GM23338 (cell line): ENCODE measurements at regions not wholly inside any gene's neighbourhood (a gene's known extent, or its start where the extent isn't known, plus 50 kb on each side); places are given as distances from the start of the nearest gene placed in this dataset.

Experiments
- ATAC-seq: fragments of 200-7000 bp; cut with Tn5 transposase; 3 replicates; pipeline ENCODE4 v1.9.1; 2020
- DNase-seq: peaks from one replicate; pipeline ENCODE4 v3.0.0-alpha.2; 2015; ENCODE audit warnings: low spot score
- H2AFZ ChIP-seq: fragments of 200-600 bp; sonication (generic); 2 replicates; pipeline ENCODE4 v1.8.0; 2016; ENCODE audit warnings: antibody characterized with exemption, mild to moderate bottlenecking, moderate library complexity
- H3F3A ChIP-seq: fragments of 200-600 bp; sonication (generic); replicated peaks from 2 replicates; pipeline ENCODE4 v1.8.0; 2017; ENCODE audit warnings: antibody characterized with exemption, mixed run types, low read depth
- H3K27ac ChIP-seq: fragments of 200-600 bp; sonication (generic); 2 replicates; pipeline ENCODE4 v1.6.1; 2016; ENCODE audit warnings: low read depth
- H3K27me3 ChIP-seq: fragments of 200-600 bp; sonication (generic); 2 replicates; pipeline ENCODE4 v1.8.0; 2016; ENCODE audit warnings: mild to moderate bottlenecking, mixed run types, moderate library complexity; ENCODE audit not compliant: insufficient read depth
- H3K36me3 ChIP-seq: fragments of 200-600 bp; sonication (generic); 2 replicates; pipeline ENCODE4 v1.8.0; 2016; ENCODE audit warnings: mild to moderate bottlenecking; ENCODE audit not compliant: insufficient read depth
- H3K4me1 ChIP-seq: fragments of 200-600 bp; sonication (generic); 2 replicates; pipeline ENCODE4 v1.8.0; 2016; ENCODE audit warnings: mild to moderate bottlenecking, moderate library complexity; ENCODE audit not compliant: insufficient read depth
- H3K4me2 ChIP-seq: fragments of 200-600 bp; sonication (generic); 2 replicates; pipeline ENCODE4 v1.7.1; 2017; ENCODE audit warnings: mixed run types
- H3K4me3 ChIP-seq: fragments of 200-600 bp; sonication (generic); 2 replicates; pipeline ENCODE4 v1.6.1; 2016; ENCODE audit warnings: mixed run types
- H3K79me2 ChIP-seq: fragments of 200-600 bp; sonication (generic); replicated peaks from 2 replicates; pipeline ENCODE4 v1.8.0; 2017; ENCODE audit warnings: mild to moderate bottlenecking; ENCODE audit not compliant: insufficient read depth
- H3K9me2 ChIP-seq: fragments of 200-600 bp; sonication (generic); 2 replicates; pipeline ENCODE4 v1.8.0; 2017; ENCODE audit not compliant: insufficient read depth
- H4K20me1 ChIP-seq: fragments of 200-600 bp; sonication (generic); replicated peaks from 2 replicates; pipeline ENCODE4 v1.8.0; 2017; ENCODE audit warnings: mild to moderate bottlenecking; ENCODE audit not compliant: insufficient read depth
- H3K27ac Mint-ChIP-seq: 2 replicates; pipeline ENCODE4 v1.8.0; 2020; ENCODE audit warnings: inconsistent platforms, mild to moderate bottlenecking, moderate library complexity, mixed read lengths
- H3K27me3 Mint-ChIP-seq: 3 replicates; pipeline ENCODE4 v1.8.0; 2022; ENCODE audit warnings: low read depth, mild to moderate bottlenecking, moderate library complexity, mixed read lengths, inconsistent platforms; ENCODE audit not compliant: insufficient read depth, poor library complexity
- H3K36me3 Mint-ChIP-seq: 3 replicates; pipeline ENCODE4 v1.8.0; 2021; ENCODE audit warnings: low read depth, mild to moderate bottlenecking, inconsistent platforms, moderate library complexity, mixed read lengths
- H3K4me1 Mint-ChIP-seq: 3 replicates; pipeline ENCODE4 v1.8.0; 2020; ENCODE audit warnings: mild to moderate bottlenecking, inconsistent platforms, mixed read lengths
- H3K4me3 Mint-ChIP-seq: 3 replicates; pipeline ENCODE4 v1.8.0; 2021; ENCODE audit warnings: moderate library complexity, mild to moderate bottlenecking, inconsistent platforms, mixed read lengths
- H3K9me3 Mint-ChIP-seq: 3 replicates; pipeline ENCODE4 v1.8.0; 2020; ENCODE audit warnings: moderate library complexity, mild to moderate bottlenecking, inconsistent platforms, mixed read lengths
- CREB1 ChIP-seq: fragments of 250-450 bp; sonication (Bioruptor Pico); IDR thresholded peaks from 2 replicates; pipeline ENCODE4 v1.5.0; 2020; ENCODE audit warnings: low read depth, mild to moderate bottlenecking, moderate library complexity
- EZH2phosphoT487 ChIP-seq: fragments of 200-600 bp; sonication (generic); IDR thresholded peaks from one replicate; pipeline ENCODE4 v1.8.1; 2018; ENCODE audit warnings: antibody characterized with exemption; ENCODE audit not compliant: unreplicated experiment
- JUNB ChIP-seq: IDR thresholded peaks from one replicate; pipeline ENCODE4 v1.6.1; 2016; ENCODE audit warnings: antibody characterized with exemption; ENCODE audit not compliant: unreplicated experiment
- NANOG ChIP-seq: IDR thresholded peaks from 2 replicates; pipeline ENCODE4 v1.6.1; 2016; ENCODE audit warnings: antibody characterized with exemption, borderline replicate concordance
- POLR2AphosphoS5 ChIP-seq: IDR thresholded peaks from 2 replicates; pipeline ENCODE4 v1.6.1; 2016; ENCODE audit warnings: antibody characterized with exemption, low read depth
- STAT1 ChIP-seq: IDR thresholded peaks from one replicate; pipeline ENCODE4 v1.6.1; 2016; ENCODE audit warnings: antibody characterized with exemption; ENCODE audit not compliant: unreplicated experiment
- ZNF114 ChIP-seq: fragments of 250-450 bp; sonication (Bioruptor Pico); IDR thresholded peaks from 2 replicates; pipeline ENCODE4 v1.5.0; 2020; ENCODE audit warnings: mild to moderate bottlenecking, moderate library complexity
- ZNF331 ChIP-seq: fragments of 250-450 bp; sonication (Bioruptor Pico); IDR thresholded peaks from 2 replicates; pipeline ENCODE4 v1.5.0; 2020; ENCODE audit warnings: low read depth, mild to moderate bottlenecking, moderate library complexity
- TF ChIP-seq, protein P1 (sequence below), 2 experiments: fragments of 200-600 bp in 1 of 2; sonication (generic) in 1 of 2; conservative IDR thresholded peaks; 2 replicates each; pipeline versions ENCODE4 v1.5.1 to v1.6.1; 2016 to 2017; ENCODE audit warnings: antibody characterized with exemption in 2 of 2, low read depth in 2 of 2, mild to moderate bottlenecking in 2 of 2, moderate library complexity in 1 of 2
- TF ChIP-seq, protein P2 (sequence below): fragments of 250-450 bp; sonication (Bioruptor Pico); IDR thresholded peaks from 2 replicates; pipeline ENCODE4 v1.5.0; 2020; ENCODE audit warnings: mild to moderate bottlenecking, moderate library complexity
- TF ChIP-seq, protein P3 (sequence below): IDR thresholded peaks from 2 replicates; pipeline ENCODE4 v1.6.1; 2016; ENCODE audit warnings: antibody characterized with exemption
- TF ChIP-seq, protein P4 (sequence below): IDR thresholded peaks from one replicate; pipeline ENCODE4 v1.6.1; 2018; ENCODE audit warnings: antibody characterized with exemption; ENCODE audit not compliant: unreplicated experiment

DNA sequence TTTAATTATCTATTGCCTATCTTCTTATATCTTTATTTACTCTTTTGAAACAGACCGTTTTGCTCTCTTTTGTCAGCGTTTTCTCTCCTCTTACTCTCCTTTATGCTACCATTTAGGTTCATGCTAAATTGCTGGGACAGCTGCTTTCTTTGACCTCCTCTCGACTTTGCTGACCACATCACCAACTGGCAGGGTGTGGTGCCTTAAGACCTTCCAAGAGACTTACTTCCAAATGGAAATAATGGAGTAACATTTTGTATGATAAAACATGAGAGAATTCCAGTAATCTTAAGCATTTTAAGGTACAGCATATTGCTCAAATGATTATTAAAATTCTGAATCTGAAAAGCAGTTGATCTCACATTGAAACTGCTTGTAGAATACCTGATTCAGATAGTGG lies 71.5 kb upstream of the MEF2C start:
- H3K9me2 ChIP-seq, result no peaks in the 10 kb centered on the region
- no peaks in the 10 kb centered on the region for H3K79me2 ChIP-seq
- Mint-ChIP-seq H3K27ac (no peak overlapping the region), H3K4me1 (peaks cover 30% of the 10 kb centered on the region), H3K9me3 (no peaks in the 10 kb centered on the region), H3K27me3 (peaks cover 2% of the 10 kb centered on the region), H3K4me3 (no peak overlapping the region), H3K36me3 (no peaks in the 10 kb centered on the region)
- no peaks in the 10 kb centered on the region for H3F3A ChIP-seq
- H3K27me3 ChIP-seq, result no peaks in the 10 kb centered on the region
- H3K4me2 ChIP-seq, result peak overlapping the region; percentile 39; the same call in 1 of the 2 replicates
- H3K4me1 ChIP-seq, result peaks cover 25% of the 10 kb centered on the region
- ATAC-seq (no peak; the same call in 2 of the 3 replicates), DNase-seq (no peak)
- no peak overlapping the region for H3K4me3 ChIP-seq
- H3K36me3 ChIP-seq, result no peaks in the 10 kb centered on the region
- H2AFZ ChIP-seq, result no peak overlapping the region
- H3K27ac ChIP-seq, result no peak overlapping the region
- H4K20me1 ChIP-seq, result no peaks in the 10 kb centered on the region
- TF ChIP-seq, protein P1, sequence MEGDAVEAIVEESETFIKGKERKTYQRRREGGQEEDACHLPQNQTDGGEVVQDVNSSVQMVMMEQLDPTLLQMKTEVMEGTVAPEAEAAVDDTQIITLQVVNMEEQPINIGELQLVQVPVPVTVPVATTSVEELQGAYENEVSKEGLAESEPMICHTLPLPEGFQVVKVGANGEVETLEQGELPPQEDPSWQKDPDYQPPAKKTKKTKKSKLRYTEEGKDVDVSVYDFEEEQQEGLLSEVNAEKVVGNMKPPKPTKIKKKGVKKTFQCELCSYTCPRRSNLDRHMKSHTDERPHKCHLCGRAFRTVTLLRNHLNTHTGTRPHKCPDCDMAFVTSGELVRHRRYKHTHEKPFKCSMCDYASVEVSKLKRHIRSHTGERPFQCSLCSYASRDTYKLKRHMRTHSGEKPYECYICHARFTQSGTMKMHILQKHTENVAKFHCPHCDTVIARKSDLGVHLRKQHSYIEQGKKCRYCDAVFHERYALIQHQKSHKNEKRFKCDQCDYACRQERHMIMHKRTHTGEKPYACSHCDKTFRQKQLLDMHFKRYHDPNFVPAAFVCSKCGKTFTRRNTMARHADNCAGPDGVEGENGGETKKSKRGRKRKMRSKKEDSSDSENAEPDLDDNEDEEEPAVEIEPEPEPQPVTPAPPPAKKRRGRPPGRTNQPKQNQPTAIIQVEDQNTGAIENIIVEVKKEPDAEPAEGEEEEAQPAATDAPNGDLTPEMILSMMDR (conservative IDR thresholded peaks at IDR 0.05; ENCODE audit: low read depth in 2 of 2), result no peak
- no peak for TF ChIP-seq ZNF331 (CRISPR knock-in tag)
- no peak for TF ChIP-seq EZH2phosphoT487
- no peak for TF ChIP-seq STAT1
- TF ChIP-seq CREB1 (CRISPR knock-in tag), result no peak
- TF ChIP-seq, protein P2, sequence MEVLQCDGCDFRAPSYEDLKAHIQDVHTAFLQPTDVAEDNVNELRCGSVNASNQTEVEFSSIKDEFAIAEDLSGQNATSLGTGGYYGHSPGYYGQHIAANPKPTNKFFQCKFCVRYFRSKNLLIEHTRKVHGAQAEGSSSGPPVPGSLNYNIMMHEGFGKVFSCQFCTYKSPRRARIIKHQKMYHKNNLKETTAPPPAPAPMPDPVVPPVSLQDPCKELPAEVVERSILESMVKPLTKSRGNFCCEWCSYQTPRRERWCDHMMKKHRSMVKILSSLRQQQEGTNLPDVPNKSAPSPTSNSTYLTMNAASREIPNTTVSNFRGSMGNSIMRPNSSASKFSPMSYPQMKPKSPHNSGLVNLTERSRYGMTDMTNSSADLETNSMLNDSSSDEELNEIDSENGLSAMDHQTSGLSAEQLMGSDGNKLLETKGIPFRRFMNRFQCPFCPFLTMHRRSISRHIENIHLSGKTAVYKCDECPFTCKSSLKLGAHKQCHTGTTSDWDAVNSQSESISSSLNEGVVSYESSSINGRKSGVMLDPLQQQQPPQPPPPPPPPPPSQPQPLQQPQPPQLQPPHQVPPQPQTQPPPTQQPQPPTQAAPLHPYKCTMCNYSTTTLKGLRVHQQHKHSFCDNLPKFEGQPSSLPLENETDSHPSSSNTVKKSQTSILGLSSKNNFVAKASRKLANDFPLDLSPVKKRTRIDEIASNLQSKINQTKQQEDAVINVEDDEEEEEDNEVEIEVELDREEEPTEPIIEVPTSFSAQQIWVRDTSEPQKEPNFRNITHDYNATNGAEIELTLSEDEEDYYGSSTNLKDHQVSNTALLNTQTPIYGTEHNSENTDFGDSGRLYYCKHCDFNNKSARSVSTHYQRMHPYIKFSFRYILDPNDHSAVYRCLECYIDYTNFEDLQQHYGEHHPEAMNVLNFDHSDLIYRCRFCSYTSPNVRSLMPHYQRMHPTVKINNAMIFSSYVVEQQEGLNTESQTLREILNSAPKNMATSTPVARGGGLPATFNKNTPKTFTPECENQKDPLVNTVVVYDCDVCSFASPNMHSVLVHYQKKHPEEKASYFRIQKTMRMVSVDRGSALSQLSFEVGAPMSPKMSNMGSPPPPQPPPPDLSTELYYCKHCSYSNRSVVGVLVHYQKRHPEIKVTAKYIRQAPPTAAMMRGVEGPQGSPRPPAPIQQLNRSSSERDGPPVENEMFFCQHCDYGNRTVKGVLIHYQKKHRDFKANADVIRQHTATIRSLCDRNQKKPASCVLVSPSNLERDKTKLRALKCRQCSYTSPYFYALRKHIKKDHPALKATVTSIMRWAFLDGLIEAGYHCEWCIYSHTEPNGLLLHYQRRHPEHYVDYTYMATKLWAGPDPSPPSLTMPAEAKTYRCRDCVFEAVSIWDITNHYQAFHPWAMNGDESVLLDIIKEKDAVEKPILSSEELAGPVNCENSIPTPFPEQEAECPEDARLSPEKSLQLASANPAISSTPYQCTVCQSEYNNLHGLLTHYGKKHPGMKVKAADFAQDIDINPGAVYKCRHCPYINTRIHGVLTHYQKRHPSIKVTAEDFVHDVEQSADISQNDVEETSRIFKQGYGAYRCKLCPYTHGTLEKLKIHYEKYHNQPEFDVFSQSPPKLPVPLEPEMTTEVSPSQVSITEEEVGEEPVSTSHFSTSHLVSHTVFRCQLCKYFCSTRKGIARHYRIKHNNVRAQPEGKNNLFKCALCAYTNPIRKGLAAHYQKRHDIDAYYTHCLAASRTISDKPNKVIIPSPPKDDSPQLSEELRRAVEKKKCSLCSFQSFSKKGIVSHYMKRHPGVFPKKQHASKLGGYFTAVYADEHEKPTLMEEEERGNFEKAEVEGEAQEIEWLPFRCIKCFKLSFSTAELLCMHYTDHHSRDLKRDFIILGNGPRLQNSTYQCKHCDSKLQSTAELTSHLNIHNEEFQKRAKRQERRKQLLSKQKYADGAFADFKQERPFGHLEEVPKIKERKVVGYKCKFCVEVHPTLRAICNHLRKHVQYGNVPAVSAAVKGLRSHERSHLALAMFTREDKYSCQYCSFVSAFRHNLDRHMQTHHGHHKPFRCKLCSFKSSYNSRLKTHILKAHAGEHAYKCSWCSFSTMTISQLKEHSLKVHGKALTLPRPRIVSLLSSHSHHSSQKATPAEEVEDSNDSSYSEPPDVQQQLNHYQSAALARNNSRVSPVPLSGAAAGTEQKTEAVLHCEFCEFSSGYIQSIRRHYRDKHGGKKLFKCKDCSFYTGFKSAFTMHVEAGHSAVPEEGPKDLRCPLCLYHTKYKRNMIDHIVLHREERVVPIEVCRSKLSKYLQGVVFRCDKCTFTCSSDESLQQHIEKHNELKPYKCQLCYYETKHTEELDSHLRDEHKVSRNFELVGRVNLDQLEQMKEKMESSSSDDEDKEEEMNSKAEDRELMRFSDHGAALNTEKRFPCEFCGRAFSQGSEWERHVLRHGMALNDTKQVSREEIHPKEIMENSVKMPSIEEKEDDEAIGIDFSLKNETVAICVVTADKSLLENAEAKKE (CRISPR knock-in tag), result no peak
- TF ChIP-seq, protein P3, sequence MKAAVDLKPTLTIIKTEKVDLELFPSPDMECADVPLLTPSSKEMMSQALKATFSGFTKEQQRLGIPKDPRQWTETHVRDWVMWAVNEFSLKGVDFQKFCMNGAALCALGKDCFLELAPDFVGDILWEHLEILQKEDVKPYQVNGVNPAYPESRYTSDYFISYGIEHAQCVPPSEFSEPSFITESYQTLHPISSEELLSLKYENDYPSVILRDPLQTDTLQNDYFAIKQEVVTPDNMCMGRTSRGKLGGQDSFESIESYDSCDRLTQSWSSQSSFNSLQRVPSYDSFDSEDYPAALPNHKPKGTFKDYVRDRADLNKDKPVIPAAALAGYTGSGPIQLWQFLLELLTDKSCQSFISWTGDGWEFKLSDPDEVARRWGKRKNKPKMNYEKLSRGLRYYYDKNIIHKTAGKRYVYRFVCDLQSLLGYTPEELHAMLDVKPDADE, result no peak
- no peak for TF ChIP-seq POLR2AphosphoS5
- TF ChIP-seq JUNB, result no peak
- TF ChIP-seq, protein P4, sequence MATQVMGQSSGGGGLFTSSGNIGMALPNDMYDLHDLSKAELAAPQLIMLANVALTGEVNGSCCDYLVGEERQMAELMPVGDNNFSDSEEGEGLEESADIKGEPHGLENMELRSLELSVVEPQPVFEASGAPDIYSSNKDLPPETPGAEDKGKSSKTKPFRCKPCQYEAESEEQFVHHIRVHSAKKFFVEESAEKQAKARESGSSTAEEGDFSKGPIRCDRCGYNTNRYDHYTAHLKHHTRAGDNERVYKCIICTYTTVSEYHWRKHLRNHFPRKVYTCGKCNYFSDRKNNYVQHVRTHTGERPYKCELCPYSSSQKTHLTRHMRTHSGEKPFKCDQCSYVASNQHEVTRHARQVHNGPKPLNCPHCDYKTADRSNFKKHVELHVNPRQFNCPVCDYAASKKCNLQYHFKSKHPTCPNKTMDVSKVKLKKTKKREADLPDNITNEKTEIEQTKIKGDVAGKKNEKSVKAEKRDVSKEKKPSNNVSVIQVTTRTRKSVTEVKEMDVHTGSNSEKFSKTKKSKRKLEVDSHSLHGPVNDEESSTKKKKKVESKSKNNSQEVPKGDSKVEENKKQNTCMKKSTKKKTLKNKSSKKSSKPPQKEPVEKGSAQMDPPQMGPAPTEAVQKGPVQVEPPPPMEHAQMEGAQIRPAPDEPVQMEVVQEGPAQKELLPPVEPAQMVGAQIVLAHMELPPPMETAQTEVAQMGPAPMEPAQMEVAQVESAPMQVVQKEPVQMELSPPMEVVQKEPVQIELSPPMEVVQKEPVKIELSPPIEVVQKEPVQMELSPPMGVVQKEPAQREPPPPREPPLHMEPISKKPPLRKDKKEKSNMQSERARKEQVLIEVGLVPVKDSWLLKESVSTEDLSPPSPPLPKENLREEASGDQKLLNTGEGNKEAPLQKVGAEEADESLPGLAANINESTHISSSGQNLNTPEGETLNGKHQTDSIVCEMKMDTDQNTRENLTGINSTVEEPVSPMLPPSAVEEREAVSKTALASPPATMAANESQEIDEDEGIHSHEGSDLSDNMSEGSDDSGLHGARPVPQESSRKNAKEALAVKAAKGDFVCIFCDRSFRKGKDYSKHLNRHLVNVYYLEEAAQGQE, result no peak
- no peak for TF ChIP-seq ZNF114 (CRISPR knock-in tag)
- no peak for TF ChIP-seq NANOG
